Amniotic stem cell (primary cell): ENCODE measurements at regions not wholly inside any gene's neighbourhood (a gene's known extent, or its start where the extent isn't known, plus 50 kb on each side); places are given as distances from the start of the nearest gene placed in this dataset.
"Not testable (repeated sequence)": the region's sequence is repeated elsewhere in the genome, so short reads cannot be mapped to it uniquely, and the experiment has no call there.

Experiments used
- DNase-seq: peaks from one replicate; lab custom pipeline; 2025; lab: John Stamatoyannopoulos, UW

- DNase-seq, result no peak
These were observed 55.7 kb upstream of the FAT3 start for GRCh38 chr11:92168936-92169335.

- DNase-seq, result no peak
These were observed 57.0 kb upstream of the FAT3 start for GRCh38 chr11:92167571-92167970.

GRCh38 chr11:92166335-92166734 lies 58.3 kb upstream of the FAT3 start:
- DNase-seq, result no peak

GRCh38 chr11:92163879-92164278 lies 60.7 kb upstream of the FAT3 start:
- DNase-seq, result no peak

GRCh38 chr11:92162776-92163175 lies 61.8 kb upstream of the FAT3 start:
- DNase-seq, result no peak

- no peak for DNase-seq
These were observed 64.7 kb upstream of the FAT3 start for GRCh38 chr11:92159931-92160330.

GRCh38 chr11:92157390-92157789 lies 67.2 kb upstream of the FAT3 start:
- DNase-seq, result not testable (repeated sequence)

GRCh38 chr11:92154611-92155010 lies 70.0 kb upstream of the FAT3 start:
- no peak for DNase-seq

DNA sequence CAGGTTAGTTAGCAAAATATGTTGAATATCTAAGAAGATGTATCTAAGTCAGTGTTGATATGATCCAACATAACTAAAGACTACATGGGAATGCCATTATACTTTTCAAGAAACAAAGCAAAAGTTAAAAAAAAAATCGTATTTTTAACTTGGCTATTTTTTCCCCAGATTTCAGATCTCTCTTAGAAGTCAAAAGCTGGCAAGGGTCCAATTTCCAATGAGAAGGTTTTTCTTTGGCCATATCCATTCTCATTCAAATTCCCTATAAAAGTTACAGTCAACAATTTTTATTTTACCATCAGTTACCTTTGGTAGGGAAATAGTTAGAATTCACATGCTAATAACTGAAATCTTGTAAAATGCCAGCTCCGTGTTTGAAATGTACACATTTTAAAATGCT lies 70.5 kb upstream of the FAT3 start:
- DNase-seq, result no peak

DNA sequence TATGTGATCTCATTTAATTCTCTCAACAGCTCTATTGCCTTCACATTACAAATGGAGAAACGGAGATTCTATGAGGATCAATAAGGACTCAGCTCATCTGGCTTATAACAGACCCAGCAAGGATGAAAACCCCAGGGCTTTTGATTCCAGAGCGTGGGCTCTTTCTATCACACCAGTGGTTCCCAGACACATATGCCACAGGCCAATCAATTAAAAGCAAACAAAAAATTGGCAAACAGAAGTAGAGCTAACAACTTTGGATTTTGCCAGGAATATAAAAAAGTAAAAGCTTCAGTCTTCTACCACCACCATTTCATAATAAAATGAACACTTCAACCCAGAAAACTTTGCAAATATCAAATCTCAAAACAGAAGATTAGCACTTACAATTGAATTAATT lies 71.1 kb upstream of the FAT3 start:
- no peak for DNase-seq

DNA sequence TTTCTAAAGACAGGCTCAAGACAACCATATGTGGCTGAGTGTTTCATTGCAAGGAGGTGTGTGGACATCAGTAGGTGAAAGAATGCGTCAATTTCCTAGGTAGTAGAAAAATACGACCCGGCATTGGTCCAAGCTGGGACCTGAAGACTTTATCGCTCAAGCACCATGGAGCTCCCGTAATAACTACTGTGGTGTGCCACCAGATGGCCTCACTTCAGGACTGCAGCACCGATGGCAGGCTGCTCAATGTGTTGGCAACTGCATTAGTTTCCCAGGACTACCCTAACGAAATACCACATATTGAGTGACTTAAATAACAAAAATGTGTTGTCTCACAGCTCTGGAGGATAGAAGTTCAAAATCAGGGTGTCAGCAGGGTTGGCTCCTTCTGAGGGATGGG lies 72.4 kb upstream of the FAT3 start:
- DNase-seq, result no peak

DNA sequence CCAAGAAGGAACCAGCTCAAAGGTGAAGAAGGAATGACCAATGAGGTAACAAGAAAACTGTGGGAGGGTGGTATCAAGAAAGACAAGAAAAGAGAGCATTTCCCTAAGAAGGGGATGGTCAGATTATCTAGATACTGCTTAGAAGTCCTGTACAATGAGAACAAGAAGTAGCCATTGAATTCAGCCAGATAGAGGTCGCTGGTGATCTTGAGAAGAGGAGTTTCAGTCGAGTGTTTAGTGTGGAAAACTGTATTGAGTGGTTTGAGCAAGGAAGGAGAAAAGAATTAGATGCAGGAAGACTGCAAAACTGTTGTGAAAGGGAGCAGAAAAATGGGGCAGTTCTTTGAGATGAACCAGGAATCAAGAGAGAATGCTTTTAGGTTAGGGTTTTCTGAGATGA lies 74.6 kb upstream of the FAT3 start:
- DNase-seq, result no peak

DNA sequence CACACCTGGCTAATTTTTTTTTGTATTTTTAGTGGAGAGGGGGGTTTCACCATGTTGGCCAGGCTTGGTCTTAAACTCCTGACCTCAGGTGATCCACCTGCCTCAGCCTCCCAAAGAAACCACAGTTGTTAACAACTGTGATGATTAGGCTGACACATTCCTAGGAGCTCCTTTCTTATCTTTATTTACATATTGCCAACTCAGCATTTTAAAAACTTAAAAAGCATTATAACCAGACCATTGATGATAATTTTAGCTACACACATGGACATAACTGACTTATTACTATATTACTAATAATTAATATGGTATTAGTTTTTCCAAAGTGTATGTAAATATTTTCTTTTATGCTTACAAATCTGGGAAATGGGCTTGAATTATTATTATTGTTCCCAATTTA lies 82.9 kb upstream of the FAT3 start:
- no peak for DNase-seq

GRCh38 chr11:92141159-92141558 lies 83.5 kb upstream of the FAT3 start:
- no peak for DNase-seq

GRCh38 chr11:92140021-92140420 lies 84.6 kb upstream of the FAT3 start:
- DNase-seq, result no peak

- DNase-seq, result no peak
These were observed 86.3 kb upstream of the FAT3 start for GRCh38 chr11:92138296-92138695.

DNA sequence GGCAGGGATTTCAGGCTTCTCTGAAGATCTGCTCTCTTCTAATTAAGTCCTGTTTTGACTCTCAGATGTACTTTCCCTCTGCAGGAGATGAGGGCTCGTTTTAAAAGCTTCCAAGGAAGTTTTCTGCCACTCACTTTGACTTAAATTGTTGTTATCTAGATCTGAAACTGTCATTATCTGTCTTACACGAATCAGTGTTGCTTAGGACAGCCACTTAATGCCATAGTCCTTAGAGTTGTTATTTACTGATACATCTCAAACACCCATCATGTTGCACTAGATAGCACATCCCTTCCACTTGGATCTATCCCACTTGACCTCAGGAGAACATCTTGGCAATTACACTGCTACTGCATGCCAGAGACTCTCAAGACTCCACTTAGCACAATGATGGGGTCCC lies 86.9 kb upstream of the FAT3 start:
- no peak for DNase-seq

DNA sequence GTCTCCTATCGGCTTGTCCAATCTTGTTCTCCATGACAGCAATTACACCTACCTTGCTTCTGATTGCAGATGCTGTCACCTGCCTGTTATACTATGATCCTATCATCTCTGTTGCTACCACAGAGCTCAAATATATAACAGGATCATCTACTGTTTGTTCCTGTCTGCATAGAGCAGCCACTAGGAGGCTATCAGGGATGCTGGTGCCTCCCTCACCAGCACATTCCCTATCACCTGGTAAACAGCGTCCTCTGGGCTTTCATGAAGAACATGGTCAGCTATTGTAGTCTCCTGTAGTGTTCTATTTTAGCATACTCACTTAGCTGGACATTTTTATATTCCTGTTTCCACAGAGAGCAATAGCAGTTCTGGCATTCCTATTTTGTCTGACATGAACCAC lies 87.8 kb upstream of the FAT3 start:
- DNase-seq, result no peak

DNA sequence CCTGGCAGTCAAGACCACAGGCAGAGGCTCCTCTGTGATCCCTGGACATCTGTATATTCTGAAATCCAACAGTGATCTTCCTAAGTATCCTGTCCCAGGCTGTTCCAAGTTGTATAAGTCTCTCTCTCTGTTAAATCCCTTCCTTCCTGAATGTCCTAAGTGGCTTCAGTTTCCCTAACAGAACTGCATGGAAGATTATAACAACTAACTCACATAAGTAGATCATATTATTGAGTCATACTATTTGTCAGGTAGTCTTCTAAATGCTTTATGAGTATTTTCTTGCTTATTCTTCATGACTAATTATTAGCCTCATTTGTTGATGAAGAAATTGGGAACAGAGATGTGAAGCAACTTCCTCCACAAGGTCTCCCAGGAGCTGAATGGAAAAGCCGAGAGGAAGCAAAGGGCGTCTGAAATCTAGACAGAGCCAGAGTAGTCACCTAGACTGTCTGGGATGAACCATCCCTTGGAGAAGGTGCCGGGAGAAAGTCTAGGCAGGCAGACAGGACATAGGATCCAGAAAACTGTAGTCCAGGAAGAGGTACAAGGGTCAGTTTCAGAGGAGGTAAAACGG lies 93.2 kb upstream of the FAT3 start:
- no peak for DNase-seq

DNA sequence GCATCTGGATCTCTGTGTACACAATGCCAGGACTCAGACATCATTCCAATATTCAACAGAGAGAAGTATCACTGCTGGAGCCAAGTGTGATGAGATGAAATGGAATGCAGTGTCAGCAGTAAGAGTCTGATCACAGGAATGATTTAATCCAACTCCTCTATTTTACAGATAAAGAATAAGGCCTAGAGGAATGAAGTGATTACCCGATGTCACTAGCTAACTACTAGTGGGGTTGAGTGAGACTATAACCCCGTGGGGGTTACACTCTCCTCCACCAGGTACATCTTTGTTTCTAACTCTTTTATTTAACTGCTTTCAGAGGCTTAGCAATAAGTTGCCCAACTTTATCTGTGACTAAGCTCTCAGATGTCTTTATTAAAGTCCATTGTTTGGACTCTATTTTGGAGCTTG lies 94.2 kb upstream of the FAT3 start:
- no peak for DNase-seq

GRCh38 chr11:92129811-92130210 lies 94.8 kb upstream of the FAT3 start:
- DNase-seq, result no peak

GRCh38 chr11:92128026-92128425 lies 96.6 kb upstream of the FAT3 start:
- no peak for DNase-seq

GRCh38 chr11:92125321-92125720 lies 99.3 kb upstream of the FAT3 start:
- no peak for DNase-seq

DNA sequence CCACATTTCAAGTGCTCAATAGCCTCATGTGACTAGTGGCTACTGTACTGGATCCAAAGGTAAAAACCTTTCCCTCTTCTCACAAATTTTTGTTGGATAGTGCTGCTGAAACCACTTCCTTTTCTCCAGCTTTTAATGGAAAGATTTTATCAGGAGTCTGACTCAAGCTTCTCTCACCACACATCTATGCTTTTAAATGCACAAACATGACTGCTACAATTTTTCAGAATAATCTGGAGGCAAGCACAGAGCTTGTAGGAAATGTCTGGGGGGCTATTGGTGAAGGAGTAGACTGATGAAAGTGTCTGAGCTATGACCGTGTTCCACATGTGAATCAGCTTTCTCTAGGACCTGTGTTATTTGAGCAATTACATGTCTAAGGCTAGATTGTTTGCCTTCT lies 101.1 kb upstream of the FAT3 start:
- no peak for DNase-seq

DNA sequence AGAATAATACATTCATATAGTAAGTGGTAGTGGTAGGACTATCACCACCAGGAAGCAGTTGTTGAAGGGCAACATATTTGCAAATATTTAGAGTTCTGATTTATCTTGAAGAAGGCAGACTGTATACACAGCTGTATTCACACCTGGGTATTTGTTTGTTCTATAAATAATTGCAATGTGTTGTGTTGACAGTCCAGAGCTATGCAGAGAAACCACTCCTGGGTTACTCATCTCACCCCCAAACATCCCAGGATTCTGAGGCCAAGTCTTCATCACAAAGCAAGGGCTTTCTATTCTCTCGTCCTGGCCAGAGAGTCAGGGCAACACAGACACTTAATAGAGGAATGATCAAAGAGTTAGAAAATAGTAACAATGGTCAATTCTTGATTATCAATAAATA lies 102.1 kb upstream of the FAT3 start:
- DNase-seq, result no peak
